A673 (cell line): ENCODE measurements at regions not wholly inside any gene's neighbourhood (a gene's known extent, or its start where the extent isn't known, plus 50 kb on each side); places are given as distances from the start of the nearest gene placed in this dataset.

Experiments used
- CTCF ChIP-seq: fragments of 300-800, 200-600 bp; sonication (generic); conservative IDR thresholded peaks from 2 replicates; pipeline ENCODE4 v1.5.1; 2017; ENCODE audit warnings: low read depth, mild to moderate bottlenecking, antibody characterized with exemption, low read length, moderate library complexity, mixed read lengths
- EZH2 ChIP-seq: fragments of 200-600 bp; sonication (generic); IDR thresholded peaks from 2 replicates; pipeline ENCODE4 v1.6.1; 2017; ENCODE audit warnings: borderline replicate concordance, low read depth, mild to moderate bottlenecking, mixed read lengths, antibody characterized with exemption, low read length; ENCODE audit not compliant: poor library complexity, severe bottlenecking

- TF ChIP-seq CTCF = no peak
- no peak for TF ChIP-seq EZH2
These were observed 115.8 kb upstream of the PLCL2 start for GRCh38 chr3:16768956-16769355.
